ENCODE measurements at regions not wholly inside any gene's neighbourhood (a gene's known extent, or its start where the extent isn't known, plus 50 kb on each side); places are given as distances from the start of the nearest gene placed in this dataset.
"Not testable (repeated sequence)": the region's sequence is repeated elsewhere in the genome, so short reads cannot be mapped to it uniquely, and the experiment has no call there.

- H3K27me3 Mint-ChIP-seq (ENCODE audit: low read depth): peaks cover 6% of the 10 kb centered on the region
- H3K9me3 Mint-ChIP-seq: no peaks in the 10 kb centered on the region
- no peaks in the 10 kb centered on the region for H3K4me1 Mint-ChIP-seq (ENCODE audit: low read depth)
- H3K36me3 Mint-ChIP-seq (ENCODE audit: insufficient read depth in 2 of 2): no peaks in the 10 kb centered on the region
- no peak overlapping the region for H3K27ac Mint-ChIP-seq
- no peak for DNase-seq
- no peak overlapping the region for H3K4me3 Mint-ChIP-seq
- no peak for ATAC-seq (replicated peaks in 1 of 2)
Measured at GRCh38 chr5:62077823-62078550, 228.0 kb upstream of the KIF2A start.

GRCh38 chr5:62082370-62082801 lies 223.6 kb upstream of the KIF2A start:
- ATAC-seq (replicated peaks in 1 of 2): no peak
- H3K27ac Mint-ChIP-seq: no peak overlapping the region

GRCh38 chr5:62083247-62083646 lies 222.8 kb upstream of the KIF2A start:
- H3K4me1 Mint-ChIP-seq (ENCODE audit: low read depth): peaks cover 5% of the 10 kb centered on the region
- DNase-seq (no peak), ATAC-seq (replicated peaks in 1 of 2) (no peak)
- no peak overlapping the region for H3K27ac Mint-ChIP-seq
- no peaks in the 10 kb centered on the region for H3K27me3 Mint-ChIP-seq (ENCODE audit: low read depth)
- no peaks in the 10 kb centered on the region for H3K36me3 Mint-ChIP-seq (ENCODE audit: insufficient read depth in 2 of 2)
- no peaks in the 10 kb centered on the region for H3K9me3 Mint-ChIP-seq
- no peak overlapping the region for H3K4me3 Mint-ChIP-seq

More at GRCh38 chr5:62082370-62082801, 223.6 kb upstream of the KIF2A start:
- no peak overlapping the region for H3K4me3 Mint-ChIP-seq
- no peaks in the 10 kb centered on the region for H3K36me3 Mint-ChIP-seq (ENCODE audit: insufficient read depth in 2 of 2)
- no peaks in the 10 kb centered on the region for H3K9me3 Mint-ChIP-seq
- H3K4me1 Mint-ChIP-seq (ENCODE audit: low read depth): peaks cover 5% of the 10 kb centered on the region
- DNase-seq: no peak
- no peaks in the 10 kb centered on the region for H3K27me3 Mint-ChIP-seq (ENCODE audit: low read depth)

- Mint-ChIP-seq H3K27me3 (ENCODE audit: low read depth) (no peaks in the 10 kb centered on the region), H3K4me3 (no peak overlapping the region), H3K4me1 (ENCODE audit: low read depth) (peaks cover 5% of the 10 kb centered on the region), H3K9me3 (no peaks in the 10 kb centered on the region), H3K27ac (no peak overlapping the region), H3K36me3 (ENCODE audit: insufficient read depth in 2 of 2) (no peaks in the 10 kb centered on the region)
- ATAC-seq (replicated peaks in 1 of 2): no peak
- DNase-seq: no peak
Measured at GRCh38 chr5:62083661-62084060, 222.3 kb upstream of the KIF2A start.

GRCh38 chr5:62084391-62084790 lies 221.6 kb upstream of the KIF2A start:
- H3K36me3 Mint-ChIP-seq (ENCODE audit: insufficient read depth in 2 of 2): no peaks in the 10 kb centered on the region
- DNase-seq (no peak), ATAC-seq (replicated peaks in 1 of 2) (no peak)
- H3K4me3 Mint-ChIP-seq: no peak overlapping the region
- no peaks in the 10 kb centered on the region for H3K27me3 Mint-ChIP-seq (ENCODE audit: low read depth)
- peaks cover 5% of the 10 kb centered on the region for H3K4me1 Mint-ChIP-seq (ENCODE audit: low read depth)
- H3K27ac Mint-ChIP-seq: no peak overlapping the region
- H3K9me3 Mint-ChIP-seq: no peaks in the 10 kb centered on the region

- Mint-ChIP-seq H3K36me3 (ENCODE audit: insufficient read depth in 2 of 2) (peaks cover 0 to 1% of the 10 kb centered on the region in 2 donors), H3K27me3 (ENCODE audit: low read depth) (peaks cover 13% of the 10 kb centered on the region), H3K27ac (no peak overlapping the region), H3K4me1 (ENCODE audit: low read depth) (peaks cover 14% of the 10 kb centered on the region), H3K4me3 (no peak overlapping the region), H3K9me3 (no peaks in the 10 kb centered on the region)
- ATAC-seq (replicated peaks in 1 of 2) (no peak), DNase-seq (no peak)
Measured at GRCh38 chr5:62090953-62091352, 215.1 kb upstream of the KIF2A start.

GRCh38 chr5:62093411-62093810 lies 212.6 kb upstream of the KIF2A start:
- Mint-ChIP-seq H3K27me3 (ENCODE audit: low read depth) (peaks cover 13% of the 10 kb centered on the region), H3K36me3 (ENCODE audit: insufficient read depth in 2 of 2) (peaks cover 0 to 1% of the 10 kb centered on the region in 2 donors)

GRCh38 chr5:62093976-62094375 lies 212.0 kb upstream of the KIF2A start:
- H3K27ac Mint-ChIP-seq: no peak overlapping the region
- H3K36me3 Mint-ChIP-seq (ENCODE audit: insufficient read depth in 2 of 2): peaks cover 0 to 1% of the 10 kb centered on the region in 2 donors
- H3K27me3 Mint-ChIP-seq (ENCODE audit: low read depth): peaks cover 13% of the 10 kb centered on the region
- DNase-seq (no peak), ATAC-seq (replicated peaks in 1 of 2) (no peak)
- peak overlapping the region; percentile 14 to 30 for H3K4me3 Mint-ChIP-seq
- peaks cover 9% of the 10 kb centered on the region for H3K4me1 Mint-ChIP-seq (ENCODE audit: low read depth)
- peaks cover 0 to under 1% of the 10 kb centered on the region in 2 donors for H3K9me3 Mint-ChIP-seq

More at GRCh38 chr5:62093411-62093810, 212.6 kb upstream of the KIF2A start:
- Mint-ChIP-seq H3K27ac (no peak overlapping the region), H3K9me3 (no peaks in the 10 kb centered on the region), H3K4me1 (ENCODE audit: low read depth) (peaks cover 9% of the 10 kb centered on the region), H3K4me3 (peak overlapping the region in 1 of 2 donors; percentile 45)
- DNase-seq (no peak), ATAC-seq (replicated peaks in 1 of 2) (no peak)

- H3K4me3 Mint-ChIP-seq: no peak overlapping the region
- peaks cover 9% of the 10 kb centered on the region for H3K4me1 Mint-ChIP-seq (ENCODE audit: low read depth)
- H3K36me3 Mint-ChIP-seq (ENCODE audit: insufficient read depth in 2 of 2): peaks cover 0 to 1% of the 10 kb centered on the region in 2 donors
- H3K27me3 Mint-ChIP-seq (ENCODE audit: low read depth): peaks cover 7% of the 10 kb centered on the region
- no peak for ATAC-seq (replicated peaks in 1 of 2)
- H3K9me3 Mint-ChIP-seq: peaks cover 0 to 3% of the 10 kb centered on the region in 2 donors
- no peak for DNase-seq
- no peak overlapping the region for H3K27ac Mint-ChIP-seq
Measured at GRCh38 chr5:62097361-62097760, 208.6 kb upstream of the KIF2A start.

GRCh38 chr5:62100201-62100600 lies 205.8 kb upstream of the KIF2A start:
- Mint-ChIP-seq H3K9me3 (peaks cover 4% of the 10 kb centered on the region in 2 donors), H3K27me3 (ENCODE audit: low read depth) (no peaks in the 10 kb centered on the region), H3K36me3 (ENCODE audit: insufficient read depth in 2 of 2) (peaks cover 0 to 1% of the 10 kb centered on the region in 2 donors), H3K27ac (no peak overlapping the region), H3K4me1 (ENCODE audit: low read depth) (no peaks in the 10 kb centered on the region), H3K4me3 (no peak overlapping the region)
- DNase-seq (no peak), ATAC-seq (replicated peaks in 1 of 2) (no peak)

- H3K27ac Mint-ChIP-seq; ATAC-seq (replicated peaks in 1 of 2); H3K4me1 Mint-ChIP-seq (ENCODE audit: low read depth); H3K36me3 Mint-ChIP-seq (ENCODE audit: insufficient read depth in 2 of 2); H3K9me3 Mint-ChIP-seq; H3K4me3 Mint-ChIP-seq; H3K27me3 Mint-ChIP-seq (ENCODE audit: low read depth); DNase-seq: not testable (repeated sequence)
Measured at GRCh38 chr5:62103863-62104262, 202.1 kb upstream of the KIF2A start.

GRCh38 chr5:62111428-62111827 lies 194.6 kb upstream of the KIF2A start:
- Mint-ChIP-seq H3K4me1 (ENCODE audit: low read depth) (no peaks in the 10 kb centered on the region), H3K27ac (no peak overlapping the region), H3K36me3 (ENCODE audit: insufficient read depth in 2 of 2) (no peaks in the 10 kb centered on the region), H3K4me3 (no peak overlapping the region), H3K9me3 (no peaks in the 10 kb centered on the region), H3K27me3 (ENCODE audit: low read depth) (peaks cover 12% of the 10 kb centered on the region)
- DNase-seq (no peak), ATAC-seq (replicated peaks in 1 of 2) (peak; percentile 60 to 91)

- Mint-ChIP-seq H3K36me3 (ENCODE audit: insufficient read depth in 2 of 2) (no peaks in the 10 kb centered on the region), H3K4me1 (ENCODE audit: low read depth) (no peaks in the 10 kb centered on the region), H3K27me3 (ENCODE audit: low read depth) (peaks cover 20% of the 10 kb centered on the region), H3K4me3 (no peak overlapping the region), H3K27ac (no peak overlapping the region), H3K9me3 (no peaks in the 10 kb centered on the region)
- no peak for DNase-seq
- no peak for ATAC-seq (replicated peaks in 1 of 2)
Measured at GRCh38 chr5:62112689-62113228, 193.2 kb upstream of the KIF2A start.

- Mint-ChIP-seq H3K27ac (no peak overlapping the region), H3K27me3 (ENCODE audit: low read depth) (peaks cover 23% of the 10 kb centered on the region), H3K4me3 (no peak overlapping the region), H3K4me1 (ENCODE audit: low read depth) (no peaks in the 10 kb centered on the region), H3K9me3 (no peaks in the 10 kb centered on the region), H3K36me3 (ENCODE audit: insufficient read depth in 2 of 2) (no peaks in the 10 kb centered on the region)
- ATAC-seq (replicated peaks in 1 of 2) (no peak), DNase-seq (no peak)
Measured at GRCh38 chr5:62115014-62115413, 191.0 kb upstream of the KIF2A start.

All from activated T-cell treated with anti-CD3 and anti-CD28 coated beads, Interleukin-2, amount 50 U/mL, for 72 hours (primary cell).